ENCODE measurements at regions not wholly inside any gene's neighbourhood (a gene's known extent, or its start where the extent isn't known, plus 50 kb on each side); places are given as distances from the start of the nearest gene placed in this dataset.

DNA sequence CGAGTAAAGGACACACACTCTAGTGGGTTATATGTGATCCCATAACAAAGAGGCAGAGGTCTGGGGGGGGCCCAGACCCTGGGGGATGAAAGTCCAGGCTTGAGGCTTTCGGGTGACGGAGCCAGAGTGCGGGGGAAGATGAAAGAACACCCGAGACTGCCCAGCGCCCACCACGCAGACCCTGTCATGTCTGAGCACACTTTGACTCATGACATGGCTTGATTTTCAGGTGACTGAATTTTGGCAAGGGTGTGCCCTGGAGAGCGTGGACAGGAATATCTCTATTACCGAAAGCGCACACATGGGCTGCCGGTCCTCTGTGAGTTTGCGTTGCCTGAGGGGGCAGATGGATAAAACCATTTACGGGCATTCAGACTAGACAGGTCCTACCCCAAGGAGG lies 192.0 kb upstream of the SOX1 start:
- TF ChIP-seq, protein P1, sequence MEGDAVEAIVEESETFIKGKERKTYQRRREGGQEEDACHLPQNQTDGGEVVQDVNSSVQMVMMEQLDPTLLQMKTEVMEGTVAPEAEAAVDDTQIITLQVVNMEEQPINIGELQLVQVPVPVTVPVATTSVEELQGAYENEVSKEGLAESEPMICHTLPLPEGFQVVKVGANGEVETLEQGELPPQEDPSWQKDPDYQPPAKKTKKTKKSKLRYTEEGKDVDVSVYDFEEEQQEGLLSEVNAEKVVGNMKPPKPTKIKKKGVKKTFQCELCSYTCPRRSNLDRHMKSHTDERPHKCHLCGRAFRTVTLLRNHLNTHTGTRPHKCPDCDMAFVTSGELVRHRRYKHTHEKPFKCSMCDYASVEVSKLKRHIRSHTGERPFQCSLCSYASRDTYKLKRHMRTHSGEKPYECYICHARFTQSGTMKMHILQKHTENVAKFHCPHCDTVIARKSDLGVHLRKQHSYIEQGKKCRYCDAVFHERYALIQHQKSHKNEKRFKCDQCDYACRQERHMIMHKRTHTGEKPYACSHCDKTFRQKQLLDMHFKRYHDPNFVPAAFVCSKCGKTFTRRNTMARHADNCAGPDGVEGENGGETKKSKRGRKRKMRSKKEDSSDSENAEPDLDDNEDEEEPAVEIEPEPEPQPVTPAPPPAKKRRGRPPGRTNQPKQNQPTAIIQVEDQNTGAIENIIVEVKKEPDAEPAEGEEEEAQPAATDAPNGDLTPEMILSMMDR (IDR thresholded peaks at IDR 0.05; ENCODE audit: low read depth, low read length) = no peak
- no peak for DNase-seq
- no peaks in the 10 kb centered on the region for H3K36me3 ChIP-seq
- no peak overlapping the region for H3K4me3 ChIP-seq (ENCODE audit: low read depth, low read length)
- no peaks in the 10 kb centered on the region for H3K9me3 ChIP-seq
- no peaks in the 10 kb centered on the region for H3K4me1 ChIP-seq
- H3K27me3 ChIP-seq = peaks cover 39% of the 10 kb centered on the region

DNA sequence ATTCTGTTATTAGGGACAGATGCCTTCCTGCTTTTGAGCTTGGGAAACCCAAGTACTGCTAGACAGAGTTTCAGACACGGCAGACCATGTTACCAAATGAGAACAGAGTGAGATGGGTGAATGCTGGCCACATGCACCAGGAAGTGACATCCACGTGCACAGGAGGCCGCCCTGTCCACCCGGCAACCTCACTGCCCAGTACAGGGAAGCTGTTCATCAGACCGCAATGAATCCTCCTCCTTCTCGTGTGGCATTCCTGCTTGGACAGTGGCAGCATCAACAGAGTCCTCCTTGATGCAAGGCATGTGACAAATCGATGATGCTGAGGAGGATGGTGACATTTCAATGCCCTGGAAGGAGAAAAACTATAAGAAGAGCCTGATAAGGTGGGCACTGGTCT lies 191.0 kb upstream of the SOX1 start:
- H3K4me3 ChIP-seq (ENCODE audit: low read depth, low read length) = no peak overlapping the region
- H3K4me1 ChIP-seq = no peaks in the 10 kb centered on the region
- H3K27me3 ChIP-seq = peaks cover 29% of the 10 kb centered on the region
- no peaks in the 10 kb centered on the region for H3K9me3 ChIP-seq
- no peaks in the 10 kb centered on the region for H3K36me3 ChIP-seq
- TF ChIP-seq, protein P1 (IDR thresholded peaks at IDR 0.05; ENCODE audit: low read depth, low read length) = no peak
- no peak for DNase-seq

DNA sequence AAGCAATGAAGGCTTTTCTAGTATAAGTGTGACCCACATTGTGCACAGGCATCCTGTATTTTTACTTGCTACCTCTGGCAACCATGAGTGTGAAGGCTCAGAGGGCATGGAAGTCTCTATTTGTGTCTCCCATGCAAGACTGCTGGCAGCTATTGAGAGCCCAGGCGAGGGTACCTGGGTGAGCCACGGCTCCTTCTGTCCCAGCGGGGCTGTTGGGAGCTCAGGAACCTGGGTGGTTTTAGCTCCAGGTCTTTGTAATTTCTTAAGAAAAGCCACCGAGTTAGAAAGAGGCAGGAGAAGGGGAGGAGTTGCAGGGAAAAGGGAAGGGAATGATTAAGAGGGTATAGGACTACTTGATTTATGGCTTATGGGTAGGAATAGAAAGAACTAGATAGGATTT lies 190.4 kb upstream of the SOX1 start:
- TF ChIP-seq, protein P1 (IDR thresholded peaks at IDR 0.05; ENCODE audit: low read depth, low read length) = no peak
- no peak for DNase-seq
- Histone ChIP-seq H3K4me3 (ENCODE audit: low read depth, low read length) (no peak overlapping the region), H3K36me3 (no peaks in the 10 kb centered on the region), H3K27me3 (peaks cover 23% of the 10 kb centered on the region; the same call in 1 of the 2 replicates), H3K4me1 (no peaks in the 10 kb centered on the region), H3K9me3 (no peaks in the 10 kb centered on the region)

DNA sequence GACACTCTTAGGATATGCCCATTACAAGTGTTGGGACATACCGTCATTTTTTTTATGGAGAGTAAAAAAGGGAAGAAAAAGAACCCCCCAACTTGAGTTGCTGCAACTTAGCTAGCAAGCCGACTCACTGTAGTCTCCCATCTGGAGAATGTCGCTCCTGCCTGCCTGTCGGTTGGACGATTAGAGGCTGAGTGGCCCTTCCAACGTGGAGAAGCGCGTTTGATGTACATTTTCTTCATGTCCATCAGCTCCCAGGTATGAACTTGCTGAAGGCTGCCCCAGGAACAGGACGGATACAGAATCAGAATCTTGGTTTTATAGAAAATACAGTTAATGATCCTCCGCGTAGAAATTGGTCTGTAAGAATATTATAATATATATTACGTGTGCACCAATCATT lies 189.0 kb upstream of the SOX1 start:
- Histone ChIP-seq H3K4me3 (ENCODE audit: low read depth, low read length) (no peak overlapping the region), H3K36me3 (no peaks in the 10 kb centered on the region), H3K9me3 (no peaks in the 10 kb centered on the region), H3K4me1 (no peaks in the 10 kb centered on the region), H3K27me3 (peaks cover 11% of the 10 kb centered on the region; the same call in 1 of the 2 replicates)
- TF ChIP-seq, protein P1 (IDR thresholded peaks at IDR 0.05; ENCODE audit: low read depth, low read length) = no peak
- DNase-seq = no peak

DNA sequence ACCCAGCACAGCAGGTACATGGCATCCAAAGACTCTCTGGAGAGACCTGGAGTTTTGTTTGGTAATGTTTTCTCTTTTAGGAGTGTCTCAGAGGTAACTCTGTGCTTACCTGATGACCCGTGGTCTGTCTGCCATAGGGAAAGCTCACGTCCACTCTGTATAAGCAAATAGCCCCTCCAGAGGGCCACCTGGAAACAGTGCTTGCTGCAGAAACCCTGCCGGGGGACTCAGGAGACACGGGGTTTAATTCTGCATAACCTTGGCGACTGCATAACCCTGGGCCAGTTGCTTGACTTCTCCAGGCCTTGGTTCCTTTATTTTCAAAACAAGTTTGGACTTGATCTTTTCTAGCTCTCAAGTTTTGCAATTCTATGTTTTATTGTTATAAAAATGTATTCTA lies 187.2 kb upstream of the SOX1 start:
- no peak for DNase-seq
- no peaks in the 10 kb centered on the region for H3K9me3 ChIP-seq
- peaks cover 4% of the 10 kb centered on the region; the same call in 1 of the 2 replicates for H3K27me3 ChIP-seq
- H3K4me3 ChIP-seq (ENCODE audit: low read depth, low read length) = no peak overlapping the region
- no peaks in the 10 kb centered on the region for H3K36me3 ChIP-seq
- no peaks in the 10 kb centered on the region for H3K4me1 ChIP-seq
- TF ChIP-seq, protein P1 (IDR thresholded peaks at IDR 0.05; ENCODE audit: low read depth, low read length) = no peak

DNA sequence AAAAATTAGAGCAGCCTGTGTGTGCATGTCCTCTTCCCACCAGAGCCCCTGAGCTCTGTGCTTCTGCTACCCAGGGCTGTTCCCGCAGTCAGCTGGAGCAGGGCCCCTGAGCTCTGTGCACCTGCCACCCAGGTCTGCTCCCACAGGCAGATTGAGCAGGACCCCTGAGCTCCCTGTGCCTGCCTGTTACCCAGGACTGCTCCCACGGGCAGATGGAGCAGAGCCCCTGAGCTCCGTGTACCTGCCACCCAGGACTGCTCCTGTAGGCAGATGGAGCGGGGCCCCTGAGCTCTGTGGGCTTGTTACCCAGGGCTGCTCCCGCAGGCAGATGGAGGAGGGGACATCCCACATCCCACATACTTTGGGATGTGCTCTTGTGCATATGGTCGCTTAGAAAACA lies 186.8 kb upstream of the SOX1 start:
- Histone ChIP-seq H3K27me3 (peaks cover 4% of the 10 kb centered on the region; the same call in 1 of the 2 replicates), H3K4me1 (no peaks in the 10 kb centered on the region), H3K4me3 (ENCODE audit: low read depth, low read length) (no peak overlapping the region), H3K36me3 (no peaks in the 10 kb centered on the region), H3K9me3 (no peaks in the 10 kb centered on the region)
- TF ChIP-seq, protein P1 (IDR thresholded peaks at IDR 0.05; ENCODE audit: low read depth, low read length) = no peak
- DNase-seq = no peak

Data from BE2C (cell line).